Fibroblast of the aortic adventitia (primary cell): ENCODE measurements at regions not wholly inside any gene's neighbourhood (a gene's known extent, or its start where the extent isn't known, plus 50 kb on each side); places are given as distances from the start of the nearest gene placed in this dataset.

Source experiments
- DNase-seq: peaks from one replicate; pipeline ENCODE4 v3.0.0-alpha.2; 2010; ENCODE audit warnings: low read depth
- H3K4me3 ChIP-seq: 2 replicates; pipeline ENCODE4 v1.5.1; 2011; ENCODE audit warnings: low read depth, mild to moderate bottlenecking, control low read depth, low read length, moderate library complexity
- TF ChIP-seq, protein P1 (sequence below): IDR thresholded peaks from 2 replicates; pipeline ENCODE4 v1.5.1; 2011; ENCODE audit warnings: mild to moderate bottlenecking, low read length, control low read depth, inconsistent platforms; ENCODE audit not compliant: insufficient read depth

DNA sequence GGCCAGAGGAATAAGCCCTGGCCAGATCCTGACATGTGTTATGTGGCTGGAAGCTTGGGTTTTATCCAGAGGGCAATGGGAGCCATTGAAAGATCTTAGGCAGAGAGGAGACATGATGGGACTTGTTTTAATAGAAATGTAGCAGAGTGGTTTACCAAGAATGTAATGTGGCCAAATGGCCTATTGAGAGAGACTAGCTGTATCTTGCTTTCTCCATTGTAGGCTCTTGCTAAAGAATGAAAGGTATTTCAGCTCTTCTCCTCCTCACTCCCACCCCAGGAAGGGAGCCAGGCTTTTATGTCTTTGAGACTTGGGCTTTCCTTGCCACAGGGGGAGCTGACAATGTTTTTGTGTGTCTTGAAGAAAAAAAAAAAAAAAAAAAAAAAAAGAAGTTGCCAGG lies 82.3 kb downstream of the TRIM29 start:
- peak; percentile 42 for DNase-seq
- H3K4me3 ChIP-seq = no peak overlapping the region
- TF ChIP-seq, protein P1, sequence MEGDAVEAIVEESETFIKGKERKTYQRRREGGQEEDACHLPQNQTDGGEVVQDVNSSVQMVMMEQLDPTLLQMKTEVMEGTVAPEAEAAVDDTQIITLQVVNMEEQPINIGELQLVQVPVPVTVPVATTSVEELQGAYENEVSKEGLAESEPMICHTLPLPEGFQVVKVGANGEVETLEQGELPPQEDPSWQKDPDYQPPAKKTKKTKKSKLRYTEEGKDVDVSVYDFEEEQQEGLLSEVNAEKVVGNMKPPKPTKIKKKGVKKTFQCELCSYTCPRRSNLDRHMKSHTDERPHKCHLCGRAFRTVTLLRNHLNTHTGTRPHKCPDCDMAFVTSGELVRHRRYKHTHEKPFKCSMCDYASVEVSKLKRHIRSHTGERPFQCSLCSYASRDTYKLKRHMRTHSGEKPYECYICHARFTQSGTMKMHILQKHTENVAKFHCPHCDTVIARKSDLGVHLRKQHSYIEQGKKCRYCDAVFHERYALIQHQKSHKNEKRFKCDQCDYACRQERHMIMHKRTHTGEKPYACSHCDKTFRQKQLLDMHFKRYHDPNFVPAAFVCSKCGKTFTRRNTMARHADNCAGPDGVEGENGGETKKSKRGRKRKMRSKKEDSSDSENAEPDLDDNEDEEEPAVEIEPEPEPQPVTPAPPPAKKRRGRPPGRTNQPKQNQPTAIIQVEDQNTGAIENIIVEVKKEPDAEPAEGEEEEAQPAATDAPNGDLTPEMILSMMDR = no peak

GRCh38 chr11:120054753-120055045 lies 83.2 kb downstream of the TRIM29 start:
- DNase-seq = no peak
- TF ChIP-seq, protein P1 = no peak
- no peak overlapping the region for H3K4me3 ChIP-seq

- DNase-seq = no peak
- TF ChIP-seq, protein P1 = no peak
- H3K4me3 ChIP-seq = no peak overlapping the region
Observed at GRCh38 chr11:120054016-120054752, 83.7 kb downstream of the TRIM29 start.

- H3K4me3 ChIP-seq = no peak overlapping the region
- DNase-seq = no peak
- TF ChIP-seq, protein P1 = no peak
Observed at GRCh38 chr11:120052196-120052775, 85.6 kb downstream of the TRIM29 start.

- no peak overlapping the region for H3K4me3 ChIP-seq
- TF ChIP-seq, protein P1 = no peak
- DNase-seq = no peak
Observed at GRCh38 chr11:120044011-120044675, 93.8 kb downstream of the TRIM29 start.

DNA sequence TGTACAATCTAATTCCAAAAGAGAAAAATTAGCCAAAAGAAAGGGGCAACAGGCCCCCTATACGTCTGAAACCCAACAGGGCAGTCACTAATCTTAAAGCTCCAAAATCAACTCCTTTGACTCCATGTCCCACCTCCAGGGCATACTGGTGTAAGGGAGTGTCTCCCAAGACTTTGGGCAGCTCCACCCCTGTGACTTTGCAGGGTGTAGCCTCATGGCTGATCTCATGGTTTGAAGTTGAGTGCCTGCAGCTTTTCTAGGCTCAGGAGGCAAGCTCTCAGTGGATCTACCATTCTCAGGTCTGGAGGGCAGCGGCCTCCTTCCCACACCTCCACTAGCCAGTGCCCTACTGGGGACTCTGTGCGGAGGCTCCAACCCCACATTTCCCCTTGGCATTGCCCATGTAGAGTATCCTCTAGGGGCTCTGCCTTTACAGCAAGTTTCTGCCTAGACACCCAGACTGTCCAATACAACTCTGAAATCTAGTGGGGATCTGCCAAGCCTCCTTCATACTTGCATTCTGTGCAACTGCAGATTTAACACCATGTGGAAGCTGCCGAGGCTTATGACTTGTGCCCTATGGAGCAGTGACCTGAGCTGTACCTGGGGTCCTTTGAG lies 94.5 kb downstream of the TRIM29 start:
- TF ChIP-seq, protein P1 = no peak
- no peak overlapping the region for H3K4me3 ChIP-seq
- no peak for DNase-seq
